SU-DHL-6 (cell line): ENCODE measurements at regions not wholly inside any gene's neighbourhood (a gene's known extent, or its start where the extent isn't known, plus 50 kb on each side); places are given as distances from the start of the nearest gene placed in this dataset.

Experiments
- H2AFZ ChIP-seq: fragments of 200-600 bp; sonication (generic); 2 replicates; pipeline ENCODE4 v1.6.1; 2014; ENCODE audit warnings: low read depth, mild to moderate bottlenecking, moderate library complexity, mixed read lengths, antibody characterized with exemption, low read length; ENCODE audit not compliant: severe bottlenecking
- H3F3A ChIP-seq: fragments of 200-600 bp; shearing (Covaris generic); 2 replicates; pipeline ENCODE4 v1.6.0; 2016; ENCODE audit warnings: antibody characterized with exemption, mild to moderate bottlenecking; ENCODE audit not compliant: insufficient read depth
- H3K27ac ChIP-seq: fragments of 200-600 bp; sonication (generic); 2 replicates; pipeline ENCODE4 v1.5.1; 2016; ENCODE audit warnings: low read depth, mild to moderate bottlenecking, low read length, moderate library complexity, mixed read lengths
- H3K27me3 ChIP-seq: fragments of 200-600 bp; sonication (generic), shearing (Covaris generic); 2 replicates; pipeline ENCODE4 v1.6.0; 2014; ENCODE audit warnings: mild to moderate bottlenecking, low read length
- H3K36me3 ChIP-seq: fragments of 200-600 bp; sonication (generic); 2 replicates; pipeline ENCODE4 v1.6.1; 2014; ENCODE audit warnings: mild to moderate bottlenecking, low read length, mixed read lengths
- H3K4me2 ChIP-seq: fragments of 300-600, 200-600 bp; shearing (Covaris generic), sonication (generic); 2 replicates; pipeline ENCODE4 v1.6.0; 2014; ENCODE audit warnings: low read length, low read depth, mild to moderate bottlenecking; ENCODE audit not compliant: poor library complexity, severe bottlenecking
- H3K4me3 ChIP-seq: fragments of 200-600 bp; sonication (generic); 2 replicates; pipeline ENCODE4 v1.5.1; 2014; ENCODE audit warnings: antibody characterized with exemption, low read length, mild to moderate bottlenecking, mixed read lengths; ENCODE audit not compliant: insufficient read depth, poor library complexity, severe bottlenecking
- H3K79me2 ChIP-seq: fragments of 200-600 bp; sonication (generic); 2 replicates; pipeline ENCODE4 v1.6.1; 2014; ENCODE audit warnings: mild to moderate bottlenecking, low read length, moderate library complexity; ENCODE audit not compliant: insufficient read depth
- H3K9ac ChIP-seq: fragments of 200-600 bp; sonication (generic); 2 replicates; pipeline ENCODE4 v1.7.0; 2014; ENCODE audit warnings: mild to moderate bottlenecking, low read length
- H3K9me2 ChIP-seq: fragments of 200-600 bp; sonication (generic); replicated peaks from 2 replicates; pipeline ENCODE4 v1.6.1; 2014; ENCODE audit warnings: low read length; ENCODE audit not compliant: insufficient read depth
- H3K9me3 ChIP-seq: fragments of 200-600 bp; sonication (generic); 2 replicates; pipeline ENCODE4 v1.6.1; 2014; ENCODE audit warnings: low read length, mixed read lengths; ENCODE audit not compliant: insufficient read depth
- H4K20me1 ChIP-seq: fragments of 200-600 bp; sonication (generic); 2 replicates; pipeline ENCODE4 v1.6.1; 2014; ENCODE audit warnings: low read depth, mild to moderate bottlenecking, antibody characterized with exemption, low read length, moderate library complexity, mixed read lengths
- EZH2phosphoT487 ChIP-seq: fragments of 200-600 bp; sonication (generic), shearing (Covaris generic); conservative IDR thresholded peaks from 2 replicates; pipeline ENCODE4 v1.6.1; 2018; ENCODE audit warnings: mild to moderate bottlenecking, antibody characterized with exemption, low read length, moderate library complexity, mixed read lengths
- TF ChIP-seq, protein P1 (sequence below): fragments of 200-600 bp; sonication (generic); IDR thresholded peaks from one replicate; pipeline ENCODE4 v1.5.1; 2017; ENCODE audit warnings: antibody characterized with exemption, mild to moderate bottlenecking, low read length, moderate library complexity; ENCODE audit not compliant: insufficient read depth, poor library complexity, severe bottlenecking

DNA sequence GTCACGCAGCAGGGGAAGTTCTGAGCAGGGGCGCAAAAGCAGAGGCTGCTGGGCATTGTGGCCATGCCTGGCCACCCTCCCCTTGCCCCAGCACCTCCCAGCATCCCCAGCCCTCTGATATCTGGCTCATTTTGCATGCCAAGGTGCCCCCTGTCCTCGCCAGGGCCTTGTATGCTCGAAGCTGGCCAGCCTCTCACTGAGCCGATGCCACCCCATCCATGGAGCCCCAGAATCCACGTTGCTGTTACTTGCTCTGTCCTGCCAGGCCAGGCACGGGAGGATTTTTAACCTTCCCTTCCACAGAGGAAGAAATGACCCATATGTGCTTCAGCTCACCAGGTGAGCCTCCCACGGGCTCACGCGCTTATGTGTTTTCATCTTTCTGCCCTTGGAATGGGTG lies 413.4 kb downstream of the BCL11B start:
- H3K9me3 ChIP-seq, result no peaks in the 10 kb centered on the region
- no peak overlapping the region for H3K4me3 ChIP-seq

DNA sequence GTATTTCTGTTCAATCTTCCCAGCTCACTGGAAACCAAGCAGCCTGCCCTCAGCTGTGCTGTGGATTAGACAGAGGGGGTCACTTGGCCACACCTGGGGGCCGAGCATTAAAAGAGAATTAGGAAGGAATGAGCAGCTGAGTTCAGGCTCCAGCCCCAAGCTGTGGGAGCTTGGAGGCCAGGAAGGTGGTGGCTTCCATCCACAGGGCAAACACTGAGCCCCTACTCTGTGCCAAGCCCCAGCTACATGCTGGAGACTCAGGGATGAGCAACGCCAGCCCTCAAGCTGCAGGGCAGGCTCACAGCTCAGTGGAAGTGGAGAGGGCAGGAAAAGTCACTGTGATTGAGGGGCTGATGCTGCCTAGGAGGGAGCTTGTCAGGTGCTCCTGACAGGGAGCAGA lies 412.7 kb downstream of the BCL11B start:
- no peaks in the 10 kb centered on the region for H4K20me1 ChIP-seq
- H3F3A ChIP-seq, result no peaks in the 10 kb centered on the region
- no peak overlapping the region for H3K27ac ChIP-seq
- no peaks in the 10 kb centered on the region for H3K9me2 ChIP-seq
- TF ChIP-seq EZH2phosphoT487, result no peak
- TF ChIP-seq, protein P1, sequence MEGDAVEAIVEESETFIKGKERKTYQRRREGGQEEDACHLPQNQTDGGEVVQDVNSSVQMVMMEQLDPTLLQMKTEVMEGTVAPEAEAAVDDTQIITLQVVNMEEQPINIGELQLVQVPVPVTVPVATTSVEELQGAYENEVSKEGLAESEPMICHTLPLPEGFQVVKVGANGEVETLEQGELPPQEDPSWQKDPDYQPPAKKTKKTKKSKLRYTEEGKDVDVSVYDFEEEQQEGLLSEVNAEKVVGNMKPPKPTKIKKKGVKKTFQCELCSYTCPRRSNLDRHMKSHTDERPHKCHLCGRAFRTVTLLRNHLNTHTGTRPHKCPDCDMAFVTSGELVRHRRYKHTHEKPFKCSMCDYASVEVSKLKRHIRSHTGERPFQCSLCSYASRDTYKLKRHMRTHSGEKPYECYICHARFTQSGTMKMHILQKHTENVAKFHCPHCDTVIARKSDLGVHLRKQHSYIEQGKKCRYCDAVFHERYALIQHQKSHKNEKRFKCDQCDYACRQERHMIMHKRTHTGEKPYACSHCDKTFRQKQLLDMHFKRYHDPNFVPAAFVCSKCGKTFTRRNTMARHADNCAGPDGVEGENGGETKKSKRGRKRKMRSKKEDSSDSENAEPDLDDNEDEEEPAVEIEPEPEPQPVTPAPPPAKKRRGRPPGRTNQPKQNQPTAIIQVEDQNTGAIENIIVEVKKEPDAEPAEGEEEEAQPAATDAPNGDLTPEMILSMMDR, result no peak
- H3K4me2 ChIP-seq, result no peak overlapping the region
- H3K79me2 ChIP-seq, result no peaks in the 10 kb centered on the region
- H3K27me3 ChIP-seq, result no peaks in the 10 kb centered on the region
- no peaks in the 10 kb centered on the region for H3K9me3 ChIP-seq
- no peak overlapping the region for H3K9ac ChIP-seq
- H3K36me3 ChIP-seq, result no peaks in the 10 kb centered on the region
- no peak overlapping the region for H2AFZ ChIP-seq
- H3K4me3 ChIP-seq, result no peak overlapping the region

More for the DNA sequence above, 413.4 kb downstream of the BCL11B start:
- Histone ChIP-seq H3K9ac (no peak overlapping the region), H4K20me1 (no peaks in the 10 kb centered on the region), H3K27ac (no peak overlapping the region), H3K4me2 (no peak overlapping the region), H3K36me3 (no peaks in the 10 kb centered on the region), H3K27me3 (no peaks in the 10 kb centered on the region), H2AFZ (no peak overlapping the region), H3K9me2 (no peaks in the 10 kb centered on the region), H3F3A (no peaks in the 10 kb centered on the region), H3K79me2 (no peaks in the 10 kb centered on the region)
- TF ChIP-seq EZH2phosphoT487, result no peak
- TF ChIP-seq, protein P1, result no peak

DNA sequence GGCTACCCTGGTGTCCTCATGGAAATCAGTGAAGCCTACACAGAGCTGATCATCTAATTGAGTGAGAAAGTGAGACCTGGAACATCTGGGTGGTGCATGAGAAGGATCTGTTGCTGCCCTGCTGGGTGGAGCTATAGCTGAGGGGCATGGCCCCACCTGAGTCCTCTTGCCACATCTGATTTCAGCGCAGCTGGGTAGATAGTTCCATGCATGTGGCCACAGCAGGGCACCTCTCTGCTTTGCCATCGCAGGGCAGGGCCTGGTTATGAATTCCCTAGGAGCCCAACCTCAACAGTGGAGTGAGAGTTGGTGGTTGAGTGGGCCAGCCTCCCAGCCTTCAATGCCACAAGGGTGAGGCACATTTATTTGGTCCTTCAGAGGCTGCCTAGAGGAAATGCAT lies 407.8 kb downstream of the BCL11B start:
- Histone ChIP-seq H3K36me3 (no peaks in the 10 kb centered on the region), H3K79me2 (no peaks in the 10 kb centered on the region)
- TF ChIP-seq, protein P1, result no peak
- no peak for TF ChIP-seq EZH2phosphoT487

More for the DNA sequence above, 407.8 kb downstream of the BCL11B start:
- H2AFZ ChIP-seq, result no peak overlapping the region
- no peaks in the 10 kb centered on the region for H3F3A ChIP-seq
- H3K27me3 ChIP-seq, result no peaks in the 10 kb centered on the region
- no peaks in the 10 kb centered on the region for H4K20me1 ChIP-seq
- no peaks in the 10 kb centered on the region for H3K9me3 ChIP-seq
- H3K9me2 ChIP-seq, result no peaks in the 10 kb centered on the region
- H3K27ac ChIP-seq, result no peak overlapping the region
- H3K4me3 ChIP-seq, result no peak overlapping the region
- H3K4me2 ChIP-seq, result no peak overlapping the region
- H3K9ac ChIP-seq, result no peak overlapping the region
